PC-9 (cell line): ENCODE measurements at regions not wholly inside any gene's neighbourhood (a gene's known extent, or its start where the extent isn't known, plus 50 kb on each side); places are given as distances from the start of the nearest gene placed in this dataset.

ENCODE experiments used
- EZH2 ChIP-seq: fragments of 200-600 bp; sonication (generic); IDR thresholded peaks from 2 replicates; pipeline ENCODE4 v1.8.0; 2017; ENCODE audit warnings: antibody characterized with exemption, low read depth
- TF ChIP-seq, protein P1 (sequence below): fragments of 200-600 bp; sonication (generic); conservative IDR thresholded peaks from 2 replicates; pipeline ENCODE4 v1.6.1; 2017; ENCODE audit warnings: mixed run types, antibody characterized with exemption, mild to moderate bottlenecking, moderate library complexity

DNA sequence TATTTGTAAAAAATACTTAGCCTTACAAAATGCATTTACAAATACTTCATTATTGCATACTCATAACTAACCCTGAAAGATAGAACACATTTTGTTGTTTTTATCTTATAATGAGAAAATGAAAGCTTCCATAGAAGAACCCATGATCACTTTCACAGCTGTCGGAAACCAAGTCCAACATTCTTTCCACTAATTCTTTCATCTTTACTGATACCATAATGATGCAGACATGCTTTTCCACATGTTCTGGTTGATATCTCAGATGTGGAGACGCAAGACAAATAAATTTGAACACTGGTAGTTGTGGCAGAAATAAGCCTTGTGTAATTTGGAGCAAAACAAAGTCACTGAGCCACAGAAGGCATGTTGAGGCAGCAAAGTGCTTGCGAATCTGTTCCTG, 136.0 kb downstream of the FBXO4 start:
- TF ChIP-seq, protein P1, sequence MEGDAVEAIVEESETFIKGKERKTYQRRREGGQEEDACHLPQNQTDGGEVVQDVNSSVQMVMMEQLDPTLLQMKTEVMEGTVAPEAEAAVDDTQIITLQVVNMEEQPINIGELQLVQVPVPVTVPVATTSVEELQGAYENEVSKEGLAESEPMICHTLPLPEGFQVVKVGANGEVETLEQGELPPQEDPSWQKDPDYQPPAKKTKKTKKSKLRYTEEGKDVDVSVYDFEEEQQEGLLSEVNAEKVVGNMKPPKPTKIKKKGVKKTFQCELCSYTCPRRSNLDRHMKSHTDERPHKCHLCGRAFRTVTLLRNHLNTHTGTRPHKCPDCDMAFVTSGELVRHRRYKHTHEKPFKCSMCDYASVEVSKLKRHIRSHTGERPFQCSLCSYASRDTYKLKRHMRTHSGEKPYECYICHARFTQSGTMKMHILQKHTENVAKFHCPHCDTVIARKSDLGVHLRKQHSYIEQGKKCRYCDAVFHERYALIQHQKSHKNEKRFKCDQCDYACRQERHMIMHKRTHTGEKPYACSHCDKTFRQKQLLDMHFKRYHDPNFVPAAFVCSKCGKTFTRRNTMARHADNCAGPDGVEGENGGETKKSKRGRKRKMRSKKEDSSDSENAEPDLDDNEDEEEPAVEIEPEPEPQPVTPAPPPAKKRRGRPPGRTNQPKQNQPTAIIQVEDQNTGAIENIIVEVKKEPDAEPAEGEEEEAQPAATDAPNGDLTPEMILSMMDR = no peak
- no peak for TF ChIP-seq EZH2
